ENCODE measurements at regions not wholly inside any gene's neighbourhood (a gene's known extent, or its start where the extent isn't known, plus 50 kb on each side); places are given as distances from the start of the nearest gene placed in this dataset.

DNA sequence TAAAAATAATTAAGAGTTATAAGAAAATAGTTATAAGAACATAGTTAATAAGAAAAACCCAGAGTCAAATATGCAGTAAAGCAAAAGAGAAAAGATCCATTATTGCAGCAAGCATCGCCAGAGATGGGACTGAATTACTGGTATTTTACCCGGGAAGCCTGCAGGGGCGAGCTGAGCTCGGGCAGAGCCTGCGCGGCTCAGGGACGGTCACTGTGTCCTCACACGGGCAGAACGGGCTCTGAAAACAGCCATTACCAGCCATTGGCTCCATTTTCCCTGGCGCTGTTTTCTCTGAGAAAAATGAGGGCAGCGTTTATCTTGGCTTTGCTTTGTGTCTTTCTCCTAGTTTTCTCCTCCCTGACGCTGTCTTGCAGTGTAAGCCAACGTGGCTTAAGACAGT, 95.3 kb upstream of the ALKAL2 start:
- Histone ChIP-seq H3K4me1 (ENCODE audit: control insufficient read depth in 1 of 2, insufficient read depth in 2 of 2, low read depth in 1 of 2, low read length in 1 of 2) (no peaks in the 10 kb centered on the region; a peak in 1 of 4 replicates), H3K27ac (ENCODE audit: low read depth in 2 of 2, low read length in 1 of 2) (no peak overlapping the region), H3K9me2 (no peaks in the 10 kb centered on the region), H3K36me3 (replicated peaks in 1 of 2; ENCODE audit: control insufficient read depth in 1 of 2, insufficient read depth in 2 of 2, low read length in 1 of 2) (no peaks in the 10 kb centered on the region), H3K4me3 (ENCODE audit: low read depth in 2 of 2, low read length in 1 of 2) (no peak overlapping the region), H3K27me3 (ENCODE audit: insufficient read depth) (no peaks in the 10 kb centered on the region), H4K20me1 (ENCODE audit: insufficient read depth) (no peaks in the 10 kb centered on the region), H2AFZ (ENCODE audit: low read depth) (no peak overlapping the region), H3K9me3 (no peaks in the 10 kb centered on the region; the same call in 1 of the 2 replicates), H3F3A (replicated peaks; ENCODE audit: insufficient read depth) (no peaks in the 10 kb centered on the region), H3K79me2 (ENCODE audit: insufficient read depth) (no peaks in the 10 kb centered on the region), H3K4me2 (no peak overlapping the region), H3K9ac (no peak overlapping the region)
- TF ChIP-seq RAD21 (IDR thresholded peaks at IDR 0.05; ENCODE audit: low read length) (peak; percentile 42), GABPA (IDR thresholded peaks at IDR 0.05; ENCODE audit: low read depth) (no peak), SMC3 (IDR thresholded peaks at IDR 0.05; ENCODE audit: low read depth, low read length) (no peak)
- WGBS (ENCODE audit: low lambda C conversion rate), result 18% methylated on average over 13 of the region's 13 CpGs
- peak; percentile 79 for DNase-seq
- ChIA-PET POLR2A (no interaction called here), CTCF (interaction anchor here (1.0 to 1.4 kb wide), 2 partner anchors 10 to 48 kb away, joined by 3 to 7 read pairs; no protein-coding TSS in a partner anchor)

DNA sequence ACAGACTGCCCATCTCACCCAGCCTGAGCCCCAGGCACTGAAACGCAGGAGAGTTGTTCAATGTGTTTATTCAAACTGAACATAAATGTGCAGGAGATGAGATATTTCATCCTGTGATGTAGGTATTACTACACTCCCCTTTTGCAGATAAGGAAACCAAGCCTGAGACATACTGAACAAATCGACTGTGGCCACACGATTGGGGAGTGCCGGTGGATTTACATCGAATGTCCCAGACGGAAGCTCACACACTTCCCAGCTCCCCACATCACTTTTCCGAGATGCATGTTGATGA, 94.8 kb upstream of the ALKAL2 start:
- Histone ChIP-seq H3K27ac (ENCODE audit: low read depth in 2 of 2, low read length in 1 of 2) (no peak overlapping the region), H3K79me2 (ENCODE audit: insufficient read depth) (no peaks in the 10 kb centered on the region), H2AFZ (ENCODE audit: low read depth) (no peak overlapping the region), H3F3A (replicated peaks; ENCODE audit: insufficient read depth) (no peaks in the 10 kb centered on the region), H3K4me1 (ENCODE audit: control insufficient read depth in 1 of 2, insufficient read depth in 2 of 2, low read depth in 1 of 2, low read length in 1 of 2) (no peaks in the 10 kb centered on the region; a peak in 1 of 4 replicates), H3K9me2 (no peaks in the 10 kb centered on the region), H3K36me3 (replicated peaks in 1 of 2; ENCODE audit: control insufficient read depth in 1 of 2, insufficient read depth in 2 of 2, low read length in 1 of 2) (no peaks in the 10 kb centered on the region), H3K27me3 (ENCODE audit: insufficient read depth) (no peaks in the 10 kb centered on the region), H3K4me3 (ENCODE audit: low read depth in 2 of 2, low read length in 1 of 2) (no peak overlapping the region), H3K9ac (no peak overlapping the region), H4K20me1 (ENCODE audit: insufficient read depth) (no peaks in the 10 kb centered on the region), H3K4me2 (no peak overlapping the region), H3K9me3 (no peaks in the 10 kb centered on the region; the same call in 1 of the 2 replicates)
- TF ChIP-seq, protein P1, sequence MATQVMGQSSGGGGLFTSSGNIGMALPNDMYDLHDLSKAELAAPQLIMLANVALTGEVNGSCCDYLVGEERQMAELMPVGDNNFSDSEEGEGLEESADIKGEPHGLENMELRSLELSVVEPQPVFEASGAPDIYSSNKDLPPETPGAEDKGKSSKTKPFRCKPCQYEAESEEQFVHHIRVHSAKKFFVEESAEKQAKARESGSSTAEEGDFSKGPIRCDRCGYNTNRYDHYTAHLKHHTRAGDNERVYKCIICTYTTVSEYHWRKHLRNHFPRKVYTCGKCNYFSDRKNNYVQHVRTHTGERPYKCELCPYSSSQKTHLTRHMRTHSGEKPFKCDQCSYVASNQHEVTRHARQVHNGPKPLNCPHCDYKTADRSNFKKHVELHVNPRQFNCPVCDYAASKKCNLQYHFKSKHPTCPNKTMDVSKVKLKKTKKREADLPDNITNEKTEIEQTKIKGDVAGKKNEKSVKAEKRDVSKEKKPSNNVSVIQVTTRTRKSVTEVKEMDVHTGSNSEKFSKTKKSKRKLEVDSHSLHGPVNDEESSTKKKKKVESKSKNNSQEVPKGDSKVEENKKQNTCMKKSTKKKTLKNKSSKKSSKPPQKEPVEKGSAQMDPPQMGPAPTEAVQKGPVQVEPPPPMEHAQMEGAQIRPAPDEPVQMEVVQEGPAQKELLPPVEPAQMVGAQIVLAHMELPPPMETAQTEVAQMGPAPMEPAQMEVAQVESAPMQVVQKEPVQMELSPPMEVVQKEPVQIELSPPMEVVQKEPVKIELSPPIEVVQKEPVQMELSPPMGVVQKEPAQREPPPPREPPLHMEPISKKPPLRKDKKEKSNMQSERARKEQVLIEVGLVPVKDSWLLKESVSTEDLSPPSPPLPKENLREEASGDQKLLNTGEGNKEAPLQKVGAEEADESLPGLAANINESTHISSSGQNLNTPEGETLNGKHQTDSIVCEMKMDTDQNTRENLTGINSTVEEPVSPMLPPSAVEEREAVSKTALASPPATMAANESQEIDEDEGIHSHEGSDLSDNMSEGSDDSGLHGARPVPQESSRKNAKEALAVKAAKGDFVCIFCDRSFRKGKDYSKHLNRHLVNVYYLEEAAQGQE (IDR thresholded peaks at IDR 0.05; ENCODE audit: low read depth, low read length), result no peak
- TF ChIP-seq, protein P2, sequence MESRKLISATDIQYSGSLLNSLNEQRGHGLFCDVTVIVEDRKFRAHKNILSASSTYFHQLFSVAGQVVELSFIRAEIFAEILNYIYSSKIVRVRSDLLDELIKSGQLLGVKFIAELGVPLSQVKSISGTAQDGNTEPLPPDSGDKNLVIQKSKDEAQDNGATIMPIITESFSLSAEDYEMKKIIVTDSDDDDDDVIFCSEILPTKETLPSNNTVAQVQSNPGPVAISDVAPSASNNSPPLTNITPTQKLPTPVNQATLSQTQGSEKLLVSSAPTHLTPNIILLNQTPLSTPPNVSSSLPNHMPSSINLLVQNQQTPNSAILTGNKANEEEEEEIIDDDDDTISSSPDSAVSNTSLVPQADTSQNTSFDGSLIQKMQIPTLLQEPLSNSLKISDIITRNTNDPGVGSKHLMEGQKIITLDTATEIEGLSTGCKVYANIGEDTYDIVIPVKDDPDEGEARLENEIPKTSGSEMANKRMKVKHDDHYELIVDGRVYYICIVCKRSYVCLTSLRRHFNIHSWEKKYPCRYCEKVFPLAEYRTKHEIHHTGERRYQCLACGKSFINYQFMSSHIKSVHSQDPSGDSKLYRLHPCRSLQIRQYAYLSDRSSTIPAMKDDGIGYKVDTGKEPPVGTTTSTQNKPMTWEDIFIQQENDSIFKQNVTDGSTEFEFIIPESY (IDR thresholded peaks at IDR 0.05; ENCODE audit: borderline replicate concordance, low read depth), result no peak
- TF ChIP-seq EZH2phosphoT487 (IDR thresholded peaks at IDR 0.05; ENCODE audit: borderline replicate concordance, low read depth) (no peak), MXI1 (IDR thresholded peaks at IDR 0.05; ENCODE audit: low read depth, low read length) (no peak), MEF2A (IDR thresholded peaks at IDR 0.05; ENCODE audit: borderline replicate concordance, low read depth) (no peak), EP300 (IDR thresholded peaks at IDR 0.05; ENCODE audit: borderline replicate concordance in 1 of 2, low read depth in 1 of 2, low read length in 1 of 2) (no peak), FOXM1 (IDR thresholded peaks at IDR 0.05; ENCODE audit: low read depth) (no peak), FOXJ3 (CRISPR knock-in tag; IDR thresholded peaks at IDR 0.05) (no peak), SIN3A (IDR thresholded peaks at IDR 0.05; ENCODE audit: borderline replicate concordance, low read depth, low read length) (no peak), JUND (IDR thresholded peaks at IDR 0.05) (no peak)
- ChIA-PET CTCF (interaction anchor here (1.0 to 1.4 kb wide), 3 partner anchors 9 to 47 kb away, joined by 3 to 7 read pairs (median 5); no protein-coding TSS in a partner anchor), POLR2A (no interaction called here)
- WGBS (ENCODE audit: low lambda C conversion rate), result 64% methylated on average over 7 of the region's 7 CpGs
- DNase-seq, result no peak
